Ureter (tissue), 1 donor: ENCODE measurements at regions not wholly inside any gene's neighbourhood (a gene's known extent, or its start where the extent isn't known, plus 50 kb on each side); places are given as distances from the start of the nearest gene placed in this dataset.

Experiments
- DNase-seq: peaks from one replicate; pipeline ENCODE4 v3.0.0-alpha.2; 2020; ENCODE audit warnings: low spot score
- donor health status: DM: yes; HTN: yes; CAD: no.

GRCh38 chr3:159169828-159170227 lies 368.0 kb downstream of the MFSD1 start:
- DNase-seq: no peak

- no peak for DNase-seq
These were observed 368.7 kb downstream of the MFSD1 start for GRCh38 chr3:159170436-159171003.

GRCh38 chr3:159171333-159171732 lies 369.5 kb downstream of the MFSD1 start:
- DNase-seq: no peak

GRCh38 chr3:159172473-159172872 lies 370.6 kb downstream of the MFSD1 start:
- no peak for DNase-seq

- DNase-seq: no peak
These were observed 373.1 kb downstream of the MFSD1 start for GRCh38 chr3:159174715-159175692.

GRCh38 chr3:159178209-159178897 lies 376.5 kb downstream of the MFSD1 start:
- DNase-seq: no peak

GRCh38 chr3:159182961-159183360 lies 381.1 kb downstream of the MFSD1 start:
- no peak for DNase-seq

GRCh38 chr3:159185443-159186050 lies 383.7 kb downstream of the MFSD1 start:
- no peak for DNase-seq

GRCh38 chr3:159186581-159186980 lies 384.7 kb downstream of the MFSD1 start:
- DNase-seq: no peak

GRCh38 chr3:159187232-159187631 lies 385.4 kb downstream of the MFSD1 start:
- DNase-seq: no peak

GRCh38 chr3:159187706-159188105 lies 385.9 kb downstream of the MFSD1 start:
- DNase-seq: no peak

GRCh38 chr3:159189994-159190669 lies 388.3 kb downstream of the MFSD1 start:
- DNase-seq: no peak

- DNase-seq: no peak
These were observed 389.6 kb downstream of the MFSD1 start for GRCh38 chr3:159191447-159191846.

GRCh38 chr3:159196359-159196758 lies 394.5 kb downstream of the MFSD1 start:
- DNase-seq: no peak

- DNase-seq: no peak
These were observed 398.3 kb downstream of the MFSD1 start for GRCh38 chr3:159200176-159200575.

- DNase-seq: no peak
These were observed 406.2 kb downstream of the MFSD1 start for GRCh38 chr3:159208050-159208449.

GRCh38 chr3:159209459-159209858 lies 407.6 kb downstream of the MFSD1 start:
- no peak for DNase-seq

- no peak for DNase-seq
These were observed 408.5 kb downstream of the MFSD1 start for GRCh38 chr3:159210336-159210735.

- DNase-seq: no peak
These were observed 414.5 kb downstream of the MFSD1 start for GRCh38 chr3:159216311-159216710.

GRCh38 chr3:159219231-159219630 lies 417.4 kb downstream of the MFSD1 start:
- DNase-seq: no peak

GRCh38 chr3:159221335-159221734 lies 419.5 kb downstream of the MFSD1 start:
- no peak for DNase-seq
